Activated naive CD4-positive, alpha-beta T cell treated with anti-CD3 and anti-CD28 coated beads for 36 hours (primary cell): ENCODE measurements at regions not wholly inside any gene's neighbourhood (a gene's known extent, or its start where the extent isn't known, plus 50 kb on each side); places are given as distances from the start of the nearest gene placed in this dataset.

ENCODE experiments used
- CTCF ChIA-PET: fragments of 350-600 bp; sonication (Branson Sonifier 250); formaldehyde crosslinking; loops from one replicate; lab custom pipeline; 2021; ENCODE audit warnings: antibody characterized with exemption; lab: Charles Lee
- DNase-seq: peaks from one replicate; pipeline ENCODE4 v3.0.0-alpha.2; 2020
- H3K27ac Mint-ChIP-seq: one replicate; pipeline ENCODE4 v1.8.0; 2021; ENCODE audit warnings: mild to moderate bottlenecking, mixed read lengths
- H3K27me3 Mint-ChIP-seq: one replicate; pipeline ENCODE4 v1.8.0; 2021; ENCODE audit warnings: low read depth, mixed read lengths
- H3K36me3 Mint-ChIP-seq: one replicate; pipeline ENCODE4 v1.8.0; 2021; ENCODE audit warnings: low read depth, mixed read lengths
- H3K4me1 Mint-ChIP-seq: one replicate; pipeline ENCODE4 v1.8.0; 2021; ENCODE audit warnings: low read depth, mixed read lengths
- H3K4me3 Mint-ChIP-seq: one replicate; pipeline ENCODE4 v1.8.0; 2021; ENCODE audit warnings: mild to moderate bottlenecking, moderate library complexity, mixed read lengths
- H3K9me3 Mint-ChIP-seq: one replicate; pipeline ENCODE4 v1.8.0; 2021; ENCODE audit warnings: mixed read lengths
- intact Hi-C: fragments of 100-400 bp; cut with micrococcal nuclease; formaldehyde crosslinking; loops from one replicate; pipeline ENCODE4 v1.15.1; 2023

- peaks cover 14% of the 10 kb centered on the region for H3K27me3 Mint-ChIP-seq
Observed at GRCh38 chr17:79503126-79503839, 107.6 kb downstream of the RBFOX3 start.

GRCh38 chr17:79501910-79502309 is 108.9 kb downstream of the RBFOX3 start:
- Mint-ChIP-seq H3K4me3 (no peak overlapping the region), H3K36me3 (no peaks in the 10 kb centered on the region), H3K27ac (no peak overlapping the region), H3K4me1 (no peaks in the 10 kb centered on the region), H3K9me3 (no peaks in the 10 kb centered on the region), H3K27me3 (peaks cover 14% of the 10 kb centered on the region)
- no peak for DNase-seq
- CTCF ChIA-PET = no interaction called here
- intact Hi-C loops = no loop called here

More at GRCh38 chr17:79503126-79503839, 107.6 kb downstream of the RBFOX3 start:
- intact Hi-C loops = no loop called here
- Mint-ChIP-seq H3K36me3 (no peaks in the 10 kb centered on the region), H3K27ac (no peak overlapping the region), H3K9me3 (no peaks in the 10 kb centered on the region), H3K4me1 (no peaks in the 10 kb centered on the region), H3K4me3 (no peak overlapping the region)
- CTCF ChIA-PET = no interaction called here
- no peak for DNase-seq

GRCh38 chr17:79500745-79501618 is 109.9 kb downstream of the RBFOX3 start:
- CTCF ChIA-PET = no interaction called here
- no peak overlapping the region for H3K27ac Mint-ChIP-seq

GRCh38 chr17:79498854-79499253 is 112.0 kb downstream of the RBFOX3 start:
- intact Hi-C loops = no loop called here
- CTCF ChIA-PET = no interaction called here
- no peaks in the 10 kb centered on the region for H3K4me1 Mint-ChIP-seq
- no peaks in the 10 kb centered on the region for H3K9me3 Mint-ChIP-seq
- H3K27me3 Mint-ChIP-seq = peaks cover 14% of the 10 kb centered on the region
- no peak for DNase-seq
- no peak overlapping the region for H3K4me3 Mint-ChIP-seq
- H3K27ac Mint-ChIP-seq = no peak overlapping the region
- no peaks in the 10 kb centered on the region for H3K36me3 Mint-ChIP-seq

More at GRCh38 chr17:79500745-79501618, 109.9 kb downstream of the RBFOX3 start:
- Mint-ChIP-seq H3K4me1 (no peaks in the 10 kb centered on the region), H3K9me3 (no peaks in the 10 kb centered on the region), H3K4me3 (no peak overlapping the region), H3K27me3 (peaks cover 14% of the 10 kb centered on the region), H3K36me3 (no peaks in the 10 kb centered on the region)
- intact Hi-C loops = no loop called here
- DNase-seq = no peak

- Mint-ChIP-seq H3K4me1 (no peaks in the 10 kb centered on the region), H3K9me3 (peaks cover under 1% of the 10 kb centered on the region), H3K36me3 (no peaks in the 10 kb centered on the region), H3K27ac (no peak overlapping the region), H3K4me3 (no peak overlapping the region), H3K27me3 (peaks cover 14% of the 10 kb centered on the region)
- no peak for DNase-seq
- intact Hi-C loops = no loop called here
- CTCF ChIA-PET = no interaction called here
Observed at GRCh38 chr17:79497777-79498348, 113.0 kb downstream of the RBFOX3 start.

- Mint-ChIP-seq H3K4me3 (no peak overlapping the region), H3K27ac (no peak overlapping the region), H3K4me1 (no peaks in the 10 kb centered on the region), H3K9me3 (peaks cover 5% of the 10 kb centered on the region), H3K27me3 (peaks cover 8% of the 10 kb centered on the region), H3K36me3 (no peaks in the 10 kb centered on the region)
- intact Hi-C loops = no loop called here
- CTCF ChIA-PET = no interaction called here
- DNase-seq = no peak
Observed at GRCh38 chr17:79496422-79497005, 114.3 kb downstream of the RBFOX3 start.

GRCh38 chr17:79495665-79496064 is 115.2 kb downstream of the RBFOX3 start:
- Mint-ChIP-seq H3K9me3 (peaks cover 5% of the 10 kb centered on the region), H3K27me3 (peaks cover 5% of the 10 kb centered on the region), H3K36me3 (no peaks in the 10 kb centered on the region), H3K27ac (no peak overlapping the region), H3K4me1 (no peaks in the 10 kb centered on the region), H3K4me3 (no peak overlapping the region)
- no peak for DNase-seq
- CTCF ChIA-PET = no interaction called here
- intact Hi-C loops = no loop called here

- Mint-ChIP-seq H3K36me3 (no peaks in the 10 kb centered on the region), H3K27ac (no peak overlapping the region), H3K4me1 (no peaks in the 10 kb centered on the region), H3K9me3 (peaks cover 5% of the 10 kb centered on the region), H3K27me3 (peaks cover 14% of the 10 kb centered on the region), H3K4me3 (no peak overlapping the region)
- DNase-seq = no peak
- intact Hi-C loops = no loop called here
- CTCF ChIA-PET = interaction anchor here (0.5 kb wide), 1 partner anchor 56 kb away, joined by 3 read pairs; no protein-coding TSS in a partner anchor
Observed at GRCh38 chr17:79491006-79491405, 119.8 kb downstream of the RBFOX3 start.

- no peak for DNase-seq
- no peaks in the 10 kb centered on the region for H3K4me1 Mint-ChIP-seq
- no peak overlapping the region for H3K27ac Mint-ChIP-seq
- intact Hi-C loops = no loop called here
- no peak overlapping the region for H3K4me3 Mint-ChIP-seq
- no peaks in the 10 kb centered on the region for H3K36me3 Mint-ChIP-seq
- CTCF ChIA-PET = no interaction called here
- peaks cover 18% of the 10 kb centered on the region for H3K27me3 Mint-ChIP-seq
- peaks cover 5% of the 10 kb centered on the region for H3K9me3 Mint-ChIP-seq
Observed at GRCh38 chr17:79490530-79490929, 120.3 kb downstream of the RBFOX3 start.

GRCh38 chr17:79487149-79487548 is 123.7 kb downstream of the RBFOX3 start:
- CTCF ChIA-PET = no interaction called here
- H3K27ac Mint-ChIP-seq = no peak overlapping the region
- H3K9me3 Mint-ChIP-seq = no peaks in the 10 kb centered on the region
- H3K4me1 Mint-ChIP-seq = no peaks in the 10 kb centered on the region
- H3K27me3 Mint-ChIP-seq = peaks cover 40% of the 10 kb centered on the region
- no peaks in the 10 kb centered on the region for H3K36me3 Mint-ChIP-seq
- no peak overlapping the region for H3K4me3 Mint-ChIP-seq
- intact Hi-C loops = no loop called here
- no peak for DNase-seq

DNA sequence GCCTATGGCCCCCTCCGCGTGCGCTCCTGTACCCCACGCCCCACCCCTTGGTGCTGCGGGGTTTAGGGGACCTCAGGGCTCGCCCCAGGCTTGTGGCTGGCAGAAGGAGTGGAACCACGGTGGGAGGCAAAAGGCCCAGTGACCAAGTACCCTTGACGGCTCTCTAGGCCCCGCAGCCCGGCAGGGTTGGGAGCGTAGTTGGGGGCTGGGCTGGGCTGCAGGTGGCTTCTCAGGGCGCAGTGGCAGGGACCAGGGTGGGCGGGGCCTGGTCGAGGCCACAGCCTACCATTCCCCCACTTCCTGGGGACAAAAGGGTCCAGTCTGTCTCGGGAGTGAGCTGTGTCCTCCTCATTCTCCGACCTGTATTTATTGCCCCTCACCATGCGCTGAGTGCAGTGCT is 124.9 kb downstream of the RBFOX3 start:
- intact Hi-C loops = no loop called here
- no peaks in the 10 kb centered on the region for H3K4me1 Mint-ChIP-seq
- H3K27ac Mint-ChIP-seq = no peak overlapping the region
- DNase-seq = no peak
- no peaks in the 10 kb centered on the region for H3K36me3 Mint-ChIP-seq
- CTCF ChIA-PET = interaction anchor here (0.6 kb wide), 1 partner anchor 157 kb away, joined by 3 read pairs; no protein-coding TSS in a partner anchor
- peaks cover 50% of the 10 kb centered on the region for H3K27me3 Mint-ChIP-seq
- no peak overlapping the region for H3K4me3 Mint-ChIP-seq
- no peaks in the 10 kb centered on the region for H3K9me3 Mint-ChIP-seq

GRCh38 chr17:79485419-79485985 is 125.3 kb downstream of the RBFOX3 start:
- intact Hi-C loops = no loop called here
- H3K4me3 Mint-ChIP-seq = no peak overlapping the region
- H3K9me3 Mint-ChIP-seq = no peaks in the 10 kb centered on the region
- H3K36me3 Mint-ChIP-seq = no peaks in the 10 kb centered on the region
- H3K4me1 Mint-ChIP-seq = no peaks in the 10 kb centered on the region
- peaks cover 55% of the 10 kb centered on the region for H3K27me3 Mint-ChIP-seq
- no peak for DNase-seq
- CTCF ChIA-PET = interaction anchor here (0.6 kb wide), 1 partner anchor 158 kb away, joined by 3 read pairs; no protein-coding TSS in a partner anchor
- no peak overlapping the region for H3K27ac Mint-ChIP-seq
